Vagina (tissue), 2 donors: ENCODE measurements at regions not wholly inside any gene's neighbourhood (a gene's known extent, or its start where the extent isn't known, plus 50 kb on each side); places are given as distances from the start of the nearest gene placed in this dataset.

ENCODE experiments used
- CTCF ChIP-seq, 3 experiments: fragments of 450-650 bp in 2 of 3; fragments of 200-600 bp in 1 of 3; sonication (generic) in 1 of 3; IDR thresholded peaks; one replicate each; pipeline ENCODE4 v1.5.1; 2017 to 2019; ENCODE audit warnings: antibody characterized with exemption in 3 of 3, mild to moderate bottlenecking in 2 of 3, moderate library complexity in 2 of 3
- POLR2A ChIP-seq, 2 donors: fragments of 450-650 bp; IDR thresholded peaks; one replicate each; pipeline ENCODE4 v1.6.1; 2017; ENCODE audit warnings: antibody characterized with exemption in 2 of 2, mild to moderate bottlenecking in 2 of 2, moderate library complexity in 2 of 2
- POLR2AphosphoS5 ChIP-seq, 2 donors: sonication (generic); formaldehyde crosslinking; IDR thresholded peaks; one replicate each; pipeline ENCODE4 v1.9.0; 2017; ENCODE audit warnings: antibody characterized with exemption in 2 of 2, mild to moderate bottlenecking in 2 of 2, low read depth in 1 of 2; ENCODE audit not compliant: insufficient read depth in 1 of 2

GRCh38 chr4:29243054-29243453 lies 1477.1 kb upstream of the PCDH7 start:
- TF ChIP-seq CTCF (IDR thresholded peaks at IDR 0.05) (no peak), POLR2AphosphoS5 (IDR thresholded peaks at IDR 0.05; ENCODE audit: insufficient read depth in 1 of 2, low read depth in 1 of 2) (no peak), POLR2A (IDR thresholded peaks at IDR 0.05) (no peak)
